SU-DHL-6 (cell line): ENCODE measurements at regions not wholly inside any gene's neighbourhood (a gene's known extent, or its start where the extent isn't known, plus 50 kb on each side); places are given as distances from the start of the nearest gene placed in this dataset.

Experiments
- H2AFZ ChIP-seq: fragments of 200-600 bp; sonication (generic); 2 replicates; pipeline ENCODE4 v1.6.1; 2014; ENCODE audit warnings: low read depth, mild to moderate bottlenecking, moderate library complexity, mixed read lengths, antibody characterized with exemption, low read length; ENCODE audit not compliant: severe bottlenecking
- H3F3A ChIP-seq: fragments of 200-600 bp; shearing (Covaris generic); 2 replicates; pipeline ENCODE4 v1.6.0; 2016; ENCODE audit warnings: antibody characterized with exemption, mild to moderate bottlenecking; ENCODE audit not compliant: insufficient read depth
- H3K27ac ChIP-seq: fragments of 200-600 bp; sonication (generic); 2 replicates; pipeline ENCODE4 v1.5.1; 2016; ENCODE audit warnings: low read depth, mild to moderate bottlenecking, low read length, moderate library complexity, mixed read lengths
- H3K27me3 ChIP-seq: fragments of 200-600 bp; sonication (generic), shearing (Covaris generic); 2 replicates; pipeline ENCODE4 v1.6.0; 2014; ENCODE audit warnings: mild to moderate bottlenecking, low read length
- H3K36me3 ChIP-seq: fragments of 200-600 bp; sonication (generic); 2 replicates; pipeline ENCODE4 v1.6.1; 2014; ENCODE audit warnings: mild to moderate bottlenecking, low read length, mixed read lengths
- H3K4me2 ChIP-seq: fragments of 300-600, 200-600 bp; shearing (Covaris generic), sonication (generic); 2 replicates; pipeline ENCODE4 v1.6.0; 2014; ENCODE audit warnings: low read length, low read depth, mild to moderate bottlenecking; ENCODE audit not compliant: poor library complexity, severe bottlenecking
- H3K4me3 ChIP-seq: fragments of 200-600 bp; sonication (generic); 2 replicates; pipeline ENCODE4 v1.5.1; 2014; ENCODE audit warnings: antibody characterized with exemption, low read length, mild to moderate bottlenecking, mixed read lengths; ENCODE audit not compliant: insufficient read depth, poor library complexity, severe bottlenecking
- H3K79me2 ChIP-seq: fragments of 200-600 bp; sonication (generic); 2 replicates; pipeline ENCODE4 v1.6.1; 2014; ENCODE audit warnings: mild to moderate bottlenecking, low read length, moderate library complexity; ENCODE audit not compliant: insufficient read depth
- H3K9ac ChIP-seq: fragments of 200-600 bp; sonication (generic); 2 replicates; pipeline ENCODE4 v1.7.0; 2014; ENCODE audit warnings: mild to moderate bottlenecking, low read length
- H3K9me2 ChIP-seq: fragments of 200-600 bp; sonication (generic); replicated peaks from 2 replicates; pipeline ENCODE4 v1.6.1; 2014; ENCODE audit warnings: low read length; ENCODE audit not compliant: insufficient read depth
- H3K9me3 ChIP-seq: fragments of 200-600 bp; sonication (generic); 2 replicates; pipeline ENCODE4 v1.6.1; 2014; ENCODE audit warnings: low read length, mixed read lengths; ENCODE audit not compliant: insufficient read depth
- H4K20me1 ChIP-seq: fragments of 200-600 bp; sonication (generic); 2 replicates; pipeline ENCODE4 v1.6.1; 2014; ENCODE audit warnings: low read depth, mild to moderate bottlenecking, antibody characterized with exemption, low read length, moderate library complexity, mixed read lengths
- CTCF ChIP-seq: fragments of 200-600 bp; sonication (generic); IDR thresholded peaks from one replicate; pipeline ENCODE4 v1.5.1; 2017; ENCODE audit warnings: antibody characterized with exemption, mild to moderate bottlenecking, low read length, moderate library complexity; ENCODE audit not compliant: insufficient read depth, poor library complexity, severe bottlenecking
- EZH2phosphoT487 ChIP-seq: fragments of 200-600 bp; sonication (generic), shearing (Covaris generic); conservative IDR thresholded peaks from 2 replicates; pipeline ENCODE4 v1.6.1; 2018; ENCODE audit warnings: mild to moderate bottlenecking, antibody characterized with exemption, low read length, moderate library complexity, mixed read lengths

GRCh38 chr6:133680994-133681393 is 207.9 kb upstream of the TCF21 start:
- Histone ChIP-seq H3K27me3 (no peaks in the 10 kb centered on the region), H3K9ac (no peak overlapping the region), H3K4me3 (no peak overlapping the region), H3K9me3 (no peaks in the 10 kb centered on the region), H3K9me2 (no peaks in the 10 kb centered on the region), H3F3A (no peaks in the 10 kb centered on the region), H3K36me3 (no peaks in the 10 kb centered on the region), H4K20me1 (no peaks in the 10 kb centered on the region), H3K27ac (no peak overlapping the region), H3K79me2 (no peaks in the 10 kb centered on the region), H3K4me2 (no peak overlapping the region), H2AFZ (no peak overlapping the region)
- TF ChIP-seq CTCF = no peak
- no peak for TF ChIP-seq EZH2phosphoT487

- Histone ChIP-seq H3K27me3 (no peaks in the 10 kb centered on the region), H4K20me1 (no peaks in the 10 kb centered on the region), H3K9me3 (no peaks in the 10 kb centered on the region), H3K27ac (no peak overlapping the region), H3K9me2 (no peaks in the 10 kb centered on the region), H3K79me2 (no peaks in the 10 kb centered on the region), H3K9ac (no peak overlapping the region), H2AFZ (no peak overlapping the region), H3F3A (no peaks in the 10 kb centered on the region), H3K4me3 (no peak overlapping the region), H3K36me3 (no peaks in the 10 kb centered on the region), H3K4me2 (no peak overlapping the region)
- TF ChIP-seq CTCF (no peak), EZH2phosphoT487 (no peak)
Measured at GRCh38 chr6:133681891-133682290, 207.0 kb upstream of the TCF21 start.

- Histone ChIP-seq H3K9me3 (no peaks in the 10 kb centered on the region), H3F3A (no peaks in the 10 kb centered on the region), H3K4me3 (no peak overlapping the region), H2AFZ (no peak overlapping the region), H4K20me1 (no peaks in the 10 kb centered on the region), H3K9ac (no peak overlapping the region), H3K9me2 (no peaks in the 10 kb centered on the region), H3K27ac (no peak overlapping the region), H3K4me2 (no peak overlapping the region), H3K79me2 (no peaks in the 10 kb centered on the region), H3K27me3 (no peaks in the 10 kb centered on the region), H3K36me3 (no peaks in the 10 kb centered on the region)
- TF ChIP-seq CTCF (no peak), EZH2phosphoT487 (no peak)
Measured at GRCh38 chr6:133682506-133683307, 206.2 kb upstream of the TCF21 start.
